HCT116 (cell line): ENCODE measurements at regions not wholly inside any gene's neighbourhood (a gene's known extent, or its start where the extent isn't known, plus 50 kb on each side); places are given as distances from the start of the nearest gene placed in this dataset.

Experiments used
- ATAC-seq: fragments of 200-7000 bp; cut with Tn5 transposase; 2 replicates; pipeline ENCODE4 v1.9.1; 2020; ENCODE audit warnings: mild to moderate bottlenecking, moderate library complexity
- BruUV-seq: library from RNA; stranded (reverse); fragments of 400-500 nt; replicated peaks from 2 replicates; lab custom pipeline; 2021; lab: Mats Ljungman, UMichigan
- CTCF ChIA-PET: fragments of 300-600 bp; sonication (Branson Sonifier 250); formaldehyde crosslinking; loops from one replicate; lab custom pipeline; 2021; ENCODE audit warnings: antibody characterized with exemption; lab: Charles Lee
- POLR2A ChIA-PET: fragments of 300-600, 350-600 bp; sonication (Branson Sonifier 250); formaldehyde crosslinking; loops from one replicate; lab custom pipeline; 2021; ENCODE audit warnings: antibody characterized with exemption; lab: Charles Lee
- RAD21 ChIA-PET, 2 experiments: fragments of 300-600 bp; sonication (Branson Sonifier 250); formaldehyde crosslinking; loops; one replicate each; lab custom pipeline; 2023; ENCODE audit warnings: low total read pairs in 2 of 2; ENCODE audit not compliant: uncharacterized antibody in 2 of 2, unreplicated experiment in 2 of 2, low non-redundant PET in 1 of 2; lab: Charles Lee
- DNase-seq: peaks from one replicate; pipeline ENCODE4 v3.0.0-alpha.2; 2010; ENCODE audit warnings: low read depth, low spot score
- H2AFZ ChIP-seq: fragments of 200-600 bp; shearing (Covaris generic), sonication (generic); 2 replicates; pipeline ENCODE4 v1.6.1; 2017; ENCODE audit warnings: low read depth, mixed run types, mixed read lengths, antibody characterized with exemption, low read length; ENCODE audit not compliant: poor library complexity, severe bottlenecking
- H3K27ac ChIP-seq: 2 replicates; pipeline ENCODE4 v1.5.1; 2012; ENCODE audit warnings: low read depth, low read length
- H3K27me3 ChIP-seq: fragments of 200-600 bp; sonication (generic); 2 replicates; pipeline ENCODE4 v1.6.1; 2016; ENCODE audit warnings: mixed run types, low read length, mixed read lengths; ENCODE audit not compliant: insufficient read depth
- H3K36me3 ChIP-seq, 2 experiments: fragments of 200-500 bp in 1 of 2; fragments of 200-600 bp in 1 of 2; sonication (Bioruptor generic) in 1 of 2; sonication (generic) in 1 of 2; 2 replicates each; pipeline versions ENCODE4 v1.5.1 to v1.6.1; 2014 to 2016; ENCODE audit warnings: low read length in 2 of 2, inconsistent platforms in 1 of 2, mixed read lengths in 1 of 2, mixed run types in 1 of 2; ENCODE audit not compliant: insufficient read depth in 2 of 2, control insufficient read depth in 1 of 2
- H3K4me1 ChIP-seq, 2 experiments: fragments of 200-600 bp in 1 of 2; sonication (generic) in 1 of 2; 2 replicates each; pipeline versions ENCODE4 v1.5.1 to v1.6.1; 2012 to 2017; ENCODE audit warnings: low read length in 2 of 2, inconsistent platforms in 1 of 2, mild to moderate bottlenecking in 1 of 2, mixed read lengths in 1 of 2, mixed run types in 1 of 2, moderate library complexity in 1 of 2; ENCODE audit not compliant: insufficient read depth in 2 of 2, control insufficient read depth in 1 of 2
- H3K4me2 ChIP-seq: fragments of 200-600 bp; sonication (generic); 2 replicates; pipeline ENCODE4 v1.6.1; 2017; ENCODE audit warnings: mixed run types, low read length, mixed read lengths
- H3K4me3 ChIP-seq, 2 experiments: fragments of 200-600 bp in 1 of 2; sonication (generic) in 1 of 2; replicated peaks in 1 of 2; 2 replicates each; pipeline ENCODE4 v1.5.1; 2011 to 2016; ENCODE audit warnings: low read length in 2 of 2, control low read depth in 1 of 2, low read depth in 1 of 2, mild to moderate bottlenecking in 1 of 2, mixed read lengths in 1 of 2, mixed run types in 1 of 2
- H3K79me2 ChIP-seq: fragments of 200-600 bp; sonication (generic); 2 replicates; pipeline ENCODE4 v1.6.1; 2017; ENCODE audit warnings: mild to moderate bottlenecking, mixed run types, low read length, moderate library complexity, mixed read lengths; ENCODE audit not compliant: insufficient read depth
- H3K9ac ChIP-seq: fragments of 200-600 bp; sonication (generic); 2 replicates; pipeline ENCODE4 v1.6.1; 2016; ENCODE audit warnings: low read length, mixed read lengths
- H3K9me2 ChIP-seq: fragments of 200-600 bp; sonication (generic), shearing (Covaris generic); 2 replicates; pipeline ENCODE4 v1.6.1; 2017; ENCODE audit warnings: mixed run types, mild to moderate bottlenecking, moderate library complexity; ENCODE audit not compliant: insufficient read depth
- H3K9me3 ChIP-seq, 2 experiments: fragments of 200-500 bp in 1 of 2; fragments of 200-600 bp in 1 of 2; sonication (Bioruptor generic) in 1 of 2; sonication (generic) in 1 of 2; 2 replicates each; pipeline ENCODE4 v1.6.1; 2014 to 2017; ENCODE audit warnings: low read length in 2 of 2, mixed read lengths in 2 of 2, inconsistent platforms in 1 of 2, low read depth in 1 of 2, mild to moderate bottlenecking in 1 of 2, mixed run types in 1 of 2, moderate library complexity in 1 of 2; ENCODE audit not compliant: control insufficient read depth in 1 of 2, insufficient read depth in 1 of 2
- H4K20me1 ChIP-seq: fragments of 200-600 bp; sonication (generic), shearing (Covaris generic); 2 replicates; pipeline ENCODE4 v1.6.1; 2017; ENCODE audit warnings: mixed run types, mild to moderate bottlenecking, moderate library complexity; ENCODE audit not compliant: insufficient read depth
- CBX3 ChIP-seq: IDR thresholded peaks from 2 replicates; pipeline ENCODE4 v1.6.1; 2012; ENCODE audit warnings: low read depth
- ELF1 ChIP-seq: IDR thresholded peaks from 2 replicates; pipeline ENCODE4 v1.6.1; 2012; ENCODE audit warnings: low read depth, borderline replicate concordance
- JUND ChIP-seq: IDR thresholded peaks from 2 replicates; pipeline ENCODE4 v1.6.1; 2012
- intact Hi-C: fragments of 100-400 bp; cut with micrococcal nuclease; formaldehyde crosslinking; loops from 2 replicates; pipeline ENCODE4 v1.10.0; 2022
- TF ChIP-seq, protein P1 (sequence below): IDR thresholded peaks from 2 replicates; pipeline ENCODE4 v1.6.1; 2012; ENCODE audit warnings: low read depth
- TF ChIP-seq, protein P2 (sequence below): IDR thresholded peaks from 2 replicates; pipeline ENCODE4 v1.6.1; 2012

DNA sequence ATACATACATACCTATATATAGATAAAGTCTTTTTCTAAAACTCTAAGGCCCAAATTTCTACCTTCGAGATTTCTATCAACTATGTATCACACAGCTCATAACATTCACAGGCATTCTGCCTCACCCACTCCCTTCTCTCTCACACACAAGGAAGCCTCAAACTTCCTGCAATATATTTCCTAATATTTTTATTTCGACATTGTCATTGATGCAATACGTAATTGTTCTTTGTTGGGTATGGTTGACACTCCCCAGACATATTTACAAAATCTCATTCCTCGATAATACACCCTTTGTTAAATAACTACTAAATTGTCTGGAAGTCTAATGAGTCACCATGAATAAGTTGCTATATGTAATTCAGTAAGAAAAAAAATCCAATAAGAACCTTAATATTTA is 143.5 kb downstream of the HNRNPD start (continued):
- TF ChIP-seq, protein P1, sequence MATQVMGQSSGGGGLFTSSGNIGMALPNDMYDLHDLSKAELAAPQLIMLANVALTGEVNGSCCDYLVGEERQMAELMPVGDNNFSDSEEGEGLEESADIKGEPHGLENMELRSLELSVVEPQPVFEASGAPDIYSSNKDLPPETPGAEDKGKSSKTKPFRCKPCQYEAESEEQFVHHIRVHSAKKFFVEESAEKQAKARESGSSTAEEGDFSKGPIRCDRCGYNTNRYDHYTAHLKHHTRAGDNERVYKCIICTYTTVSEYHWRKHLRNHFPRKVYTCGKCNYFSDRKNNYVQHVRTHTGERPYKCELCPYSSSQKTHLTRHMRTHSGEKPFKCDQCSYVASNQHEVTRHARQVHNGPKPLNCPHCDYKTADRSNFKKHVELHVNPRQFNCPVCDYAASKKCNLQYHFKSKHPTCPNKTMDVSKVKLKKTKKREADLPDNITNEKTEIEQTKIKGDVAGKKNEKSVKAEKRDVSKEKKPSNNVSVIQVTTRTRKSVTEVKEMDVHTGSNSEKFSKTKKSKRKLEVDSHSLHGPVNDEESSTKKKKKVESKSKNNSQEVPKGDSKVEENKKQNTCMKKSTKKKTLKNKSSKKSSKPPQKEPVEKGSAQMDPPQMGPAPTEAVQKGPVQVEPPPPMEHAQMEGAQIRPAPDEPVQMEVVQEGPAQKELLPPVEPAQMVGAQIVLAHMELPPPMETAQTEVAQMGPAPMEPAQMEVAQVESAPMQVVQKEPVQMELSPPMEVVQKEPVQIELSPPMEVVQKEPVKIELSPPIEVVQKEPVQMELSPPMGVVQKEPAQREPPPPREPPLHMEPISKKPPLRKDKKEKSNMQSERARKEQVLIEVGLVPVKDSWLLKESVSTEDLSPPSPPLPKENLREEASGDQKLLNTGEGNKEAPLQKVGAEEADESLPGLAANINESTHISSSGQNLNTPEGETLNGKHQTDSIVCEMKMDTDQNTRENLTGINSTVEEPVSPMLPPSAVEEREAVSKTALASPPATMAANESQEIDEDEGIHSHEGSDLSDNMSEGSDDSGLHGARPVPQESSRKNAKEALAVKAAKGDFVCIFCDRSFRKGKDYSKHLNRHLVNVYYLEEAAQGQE, result no peak

- Histone ChIP-seq H3K27me3 (peaks cover 42% of the 10 kb centered on the region), H3K9ac (no peak overlapping the region), H3K9me2 (no peaks in the 10 kb centered on the region), H3K27ac (no peak overlapping the region), H4K20me1 (no peaks in the 10 kb centered on the region), H3K9me3 (no peaks in the 10 kb centered on the region), H3K36me3 (no peaks in the 10 kb centered on the region), H3K4me3 (no peak overlapping the region), H3K4me2 (no peak overlapping the region), H3K79me2 (no peaks in the 10 kb centered on the region), H2AFZ (no peak overlapping the region), H3K4me1 (no peaks in the 10 kb centered on the region)
- POLR2A ChIA-PET, result no interaction called here
- TF ChIP-seq CBX3 (no peak), JUND (no peak), ELF1 (no peak)
- TF ChIP-seq, protein P2, sequence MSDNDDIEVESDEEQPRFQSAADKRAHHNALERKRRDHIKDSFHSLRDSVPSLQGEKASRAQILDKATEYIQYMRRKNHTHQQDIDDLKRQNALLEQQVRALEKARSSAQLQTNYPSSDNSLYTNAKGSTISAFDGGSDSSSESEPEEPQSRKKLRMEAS, result no peak
- DNase-seq, result no peak
- CTCF ChIA-PET, result no interaction called here
- BruUV-seq, result no TSS peak
- no peak for ATAC-seq
- intact Hi-C loops, result no loop called here
- RAD21 ChIA-PET, result no interaction called here
Measured at GRCh38 chr4:82225030-82225429, 148.8 kb downstream of the HNRNPD start.
